SK-N-SH (cell line): ENCODE measurements at regions not wholly inside any gene's neighbourhood (a gene's known extent, or its start where the extent isn't known, plus 50 kb on each side); places are given as distances from the start of the nearest gene placed in this dataset.

ENCODE experiments used
- CTCF ChIP-seq: fragments of 200-600 bp; sonication (generic); IDR thresholded peaks from 2 replicates; pipeline ENCODE4 v1.6.1; 2017; ENCODE audit warnings: antibody characterized with exemption, mild to moderate bottlenecking, moderate library complexity
- EP300 ChIP-seq, 2 experiments: IDR thresholded peaks; 2 replicates each; pipeline versions ENCODE4 v1.4.0 to v1.6.1; 2012; ENCODE audit warnings: borderline replicate concordance in 1 of 2, low read depth in 1 of 2, low read length in 1 of 2
- EZH2phosphoT487 ChIP-seq: fragments of 200-600 bp; sonication (generic); IDR thresholded peaks from 2 replicates; pipeline ENCODE4 v1.6.1; 2017; ENCODE audit warnings: low read depth, mixed run types, mild to moderate bottlenecking, antibody characterized with exemption, moderate library complexity, borderline replicate concordance
- MXI1 ChIP-seq: IDR thresholded peaks from 2 replicates; pipeline ENCODE4 v1.6.1; 2012; ENCODE audit warnings: mild to moderate bottlenecking, low read depth, low read length, improper control_type of control experiment
- POLR2AphosphoS5 ChIP-seq: IDR thresholded peaks from 2 replicates; pipeline ENCODE4 v1.6.1; 2012; ENCODE audit warnings: low read depth, low read length

- TF ChIP-seq POLR2AphosphoS5 (no peak), MXI1 (no peak), EP300 (IDR thresholded peaks at IDR 0.05; ENCODE audit: borderline replicate concordance in 1 of 2, low read depth in 1 of 2, low read length in 1 of 2) (no peak), CTCF (peak; percentile 89), EZH2phosphoT487 (no peak)
These were observed 100.6 kb upstream of the PABPC3 start for GRCh38 chr13:24995225-24995804.
